HG03135 (cell line): ENCODE measurements at regions not wholly inside any gene's neighbourhood (a gene's known extent, or its start where the extent isn't known, plus 50 kb on each side); places are given as distances from the start of the nearest gene placed in this dataset.
"Not testable (repeated sequence)": the region's sequence is repeated elsewhere in the genome, so short reads cannot be mapped to it uniquely, and the experiment has no call there.

Experiments
- ATAC-seq: cut with Tn5 transposase; IDR thresholded peaks from one replicate; pipeline ENCODE4 v1.9.1; 2021; ENCODE audit warnings: mild to moderate bottlenecking, moderate library complexity; ENCODE audit not compliant: unreplicated experiment

GRCh38 chr3:159502986-159503385 is 485.6 kb upstream of the IL12A start:
- no peak for ATAC-seq

GRCh38 chr3:159510988-159511387 is 477.6 kb upstream of the IL12A start:
- not testable (repeated sequence) for ATAC-seq

GRCh38 chr3:159513444-159513843 is 475.2 kb upstream of the IL12A start:
- ATAC-seq, result no peak

- ATAC-seq, result no peak
These were observed 474.7 kb upstream of the IL12A start for GRCh38 chr3:159513867-159514380.

GRCh38 chr3:159517105-159517504 is 471.5 kb upstream of the IL12A start:
- ATAC-seq, result no peak

GRCh38 chr3:159520638-159521037 is 468.0 kb upstream of the IL12A start:
- ATAC-seq, result no peak

GRCh38 chr3:159522276-159522675 is 466.4 kb upstream of the IL12A start:
- ATAC-seq, result no peak

- ATAC-seq, result no peak
These were observed 460.3 kb upstream of the IL12A start for GRCh38 chr3:159528251-159528895.

- no peak for ATAC-seq
These were observed 456.1 kb upstream of the IL12A start for GRCh38 chr3:159532577-159532976.

GRCh38 chr3:159534496-159534895 is 454.1 kb upstream of the IL12A start:
- ATAC-seq, result no peak

- no peak for ATAC-seq
These were observed 451.8 kb upstream of the IL12A start for GRCh38 chr3:159536876-159537275.

- no peak for ATAC-seq
These were observed 450.1 kb upstream of the IL12A start for GRCh38 chr3:159538507-159538906.

GRCh38 chr3:159540882-159541495 is 447.6 kb upstream of the IL12A start:
- no peak for ATAC-seq

- no peak for ATAC-seq
These were observed 439.8 kb upstream of the IL12A start for GRCh38 chr3:159548675-159549335.

- no peak for ATAC-seq
These were observed 433.4 kb upstream of the IL12A start for GRCh38 chr3:159555205-159555604.

GRCh38 chr3:159559771-159560170 is 428.9 kb upstream of the IL12A start:
- ATAC-seq, result no peak

GRCh38 chr3:159560214-159560979 is 428.2 kb upstream of the IL12A start:
- ATAC-seq, result no peak

- ATAC-seq, result no peak
These were observed 423.3 kb upstream of the IL12A start for GRCh38 chr3:159565313-159565712.

- no peak for ATAC-seq
These were observed 405.0 kb upstream of the IL12A start for GRCh38 chr3:159583662-159584061.

GRCh38 chr3:159584421-159584820 is 404.2 kb upstream of the IL12A start:
- no peak for ATAC-seq

GRCh38 chr3:159586571-159587202 is 401.9 kb upstream of the IL12A start:
- ATAC-seq, result no peak
